H1 (cell line): ENCODE measurements at regions not wholly inside any gene's neighbourhood (a gene's known extent, or its start where the extent isn't known, plus 50 kb on each side); places are given as distances from the start of the nearest gene placed in this dataset.

Experiments
- CREB1 ChIP-seq: IDR thresholded peaks from 2 replicates; pipeline ENCODE4 v1.6.1; 2012; ENCODE audit warnings: inconsistent platforms
- MAFK ChIP-seq: IDR thresholded peaks from 2 replicates; pipeline ENCODE4 v1.6.1; 2012; ENCODE audit warnings: low read depth, mild to moderate bottlenecking, improper control_type of control experiment, low read length
- POLR2AphosphoS5 ChIP-seq: IDR thresholded peaks from 2 replicates; pipeline ENCODE4 v1.6.1; 2011; ENCODE audit warnings: low read depth, low read length
- SIN3A ChIP-seq, 2 experiments: IDR thresholded peaks in 1 of 2; conservative IDR thresholded peaks in 1 of 2; 2 replicates each; pipeline ENCODE4 v1.6.1; 2011 to 2012; ENCODE audit warnings: low read length in 2 of 2, improper control_type of control experiment in 1 of 2, low read depth in 1 of 2, mild to moderate bottlenecking in 1 of 2
- TF ChIP-seq, protein P1 (sequence below): IDR thresholded peaks from 2 replicates; pipeline ENCODE4 v1.6.1; 2012; ENCODE audit warnings: inconsistent platforms

DNA sequence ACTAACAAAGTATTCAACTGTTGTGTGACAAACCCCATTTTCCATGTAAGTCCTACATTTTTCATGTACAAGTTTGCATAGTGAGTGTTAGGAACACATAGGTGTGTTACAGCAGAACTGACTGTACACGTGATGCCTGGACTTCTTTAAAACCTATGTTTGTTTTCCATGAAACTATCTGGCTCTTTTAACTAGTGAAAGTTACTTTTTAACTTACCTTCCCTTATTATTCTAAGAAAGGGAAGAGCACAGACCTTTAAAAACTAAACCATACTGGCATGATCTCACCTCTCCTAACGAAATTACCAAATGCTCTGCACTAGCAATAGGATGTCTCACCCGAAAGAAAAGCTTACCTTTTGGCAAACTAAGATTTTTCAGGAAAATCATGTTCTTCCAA lies 87.8 kb downstream of the CENPW start:
- TF ChIP-seq CREB1 (no peak), SIN3A (conservative IDR thresholded peaks at IDR 0.05 in 1 of 2, IDR thresholded peaks at IDR 0.05 in 1 of 2; ENCODE audit: low read depth in 1 of 2, low read length in 2 of 2) (no peak), POLR2AphosphoS5 (no peak), MAFK (no peak)
- TF ChIP-seq, protein P1, sequence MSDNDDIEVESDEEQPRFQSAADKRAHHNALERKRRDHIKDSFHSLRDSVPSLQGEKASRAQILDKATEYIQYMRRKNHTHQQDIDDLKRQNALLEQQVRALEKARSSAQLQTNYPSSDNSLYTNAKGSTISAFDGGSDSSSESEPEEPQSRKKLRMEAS, result no peak
